GM12865 (cell line): ENCODE measurements at regions not wholly inside any gene's neighbourhood (a gene's known extent, or its start where the extent isn't known, plus 50 kb on each side); places are given as distances from the start of the nearest gene placed in this dataset.

Source experiments
- DNase-seq: peaks from one replicate; pipeline ENCODE4 v3.0.0; 2010; ENCODE audit warnings: low read depth
- H3K4me3 ChIP-seq: 2 replicates; pipeline ENCODE4 v1.5.1; 2011; ENCODE audit warnings: mild to moderate bottlenecking, low read depth, low read length, control low read depth
- TF ChIP-seq, protein P1 (sequence below): IDR thresholded peaks from 2 replicates; pipeline ENCODE4 v1.5.1; 2011; ENCODE audit warnings: low read length, control low read depth, low read depth, inconsistent platforms; ENCODE audit not compliant: insufficient read depth; ENCODE audit errors: missing control alignments

DNA sequence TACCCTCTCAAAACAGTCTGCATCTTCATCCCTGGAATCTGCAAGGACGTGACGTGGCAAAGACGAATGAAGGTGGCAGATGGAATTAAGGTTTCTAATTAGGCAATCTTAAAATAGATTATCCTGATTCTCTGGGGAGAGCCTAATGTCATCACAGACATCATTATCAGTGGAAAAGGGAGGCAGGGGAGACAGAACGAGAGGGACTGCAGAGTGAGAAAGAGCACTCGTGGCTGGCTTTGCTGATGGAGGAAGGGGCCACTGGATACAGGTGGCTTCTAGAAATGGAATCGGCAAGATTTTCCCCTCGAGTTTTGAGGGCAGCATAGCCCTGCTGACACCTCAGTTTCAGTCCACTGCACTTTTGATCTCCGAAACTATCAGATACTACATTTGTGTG, 110.6 kb downstream of the ASMT start:
- TF ChIP-seq, protein P1, sequence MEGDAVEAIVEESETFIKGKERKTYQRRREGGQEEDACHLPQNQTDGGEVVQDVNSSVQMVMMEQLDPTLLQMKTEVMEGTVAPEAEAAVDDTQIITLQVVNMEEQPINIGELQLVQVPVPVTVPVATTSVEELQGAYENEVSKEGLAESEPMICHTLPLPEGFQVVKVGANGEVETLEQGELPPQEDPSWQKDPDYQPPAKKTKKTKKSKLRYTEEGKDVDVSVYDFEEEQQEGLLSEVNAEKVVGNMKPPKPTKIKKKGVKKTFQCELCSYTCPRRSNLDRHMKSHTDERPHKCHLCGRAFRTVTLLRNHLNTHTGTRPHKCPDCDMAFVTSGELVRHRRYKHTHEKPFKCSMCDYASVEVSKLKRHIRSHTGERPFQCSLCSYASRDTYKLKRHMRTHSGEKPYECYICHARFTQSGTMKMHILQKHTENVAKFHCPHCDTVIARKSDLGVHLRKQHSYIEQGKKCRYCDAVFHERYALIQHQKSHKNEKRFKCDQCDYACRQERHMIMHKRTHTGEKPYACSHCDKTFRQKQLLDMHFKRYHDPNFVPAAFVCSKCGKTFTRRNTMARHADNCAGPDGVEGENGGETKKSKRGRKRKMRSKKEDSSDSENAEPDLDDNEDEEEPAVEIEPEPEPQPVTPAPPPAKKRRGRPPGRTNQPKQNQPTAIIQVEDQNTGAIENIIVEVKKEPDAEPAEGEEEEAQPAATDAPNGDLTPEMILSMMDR, result no peak
- DNase-seq, result no peak
- no peak overlapping the region for H3K4me3 ChIP-seq

DNA sequence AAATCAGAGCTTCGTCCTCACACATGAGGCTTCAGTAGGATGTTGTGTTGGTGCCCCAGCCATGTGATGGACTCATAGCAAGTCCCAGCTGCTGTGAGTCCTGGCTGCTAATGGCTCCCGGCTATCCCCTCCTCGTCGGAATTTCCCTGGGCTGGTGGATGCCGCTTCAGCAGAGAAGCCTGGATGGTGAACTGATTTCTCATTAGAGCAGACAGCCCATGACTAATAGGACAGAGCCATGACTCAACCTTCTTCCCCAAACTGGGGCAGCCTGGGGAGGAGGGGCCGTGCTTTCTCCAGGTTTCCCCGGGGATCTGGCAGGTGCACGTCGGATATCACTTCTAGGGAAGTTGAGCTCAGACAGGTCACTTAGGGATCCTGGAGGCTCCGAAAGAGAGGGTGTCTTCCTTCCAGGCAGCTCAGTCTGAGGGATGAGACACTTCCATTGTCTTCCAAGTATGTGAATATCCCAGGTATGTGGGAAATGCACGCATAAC, 112.7 kb downstream of the ASMT start:
- no peak overlapping the region for H3K4me3 ChIP-seq
- no peak for DNase-seq
- TF ChIP-seq, protein P1, result no peak

DNA sequence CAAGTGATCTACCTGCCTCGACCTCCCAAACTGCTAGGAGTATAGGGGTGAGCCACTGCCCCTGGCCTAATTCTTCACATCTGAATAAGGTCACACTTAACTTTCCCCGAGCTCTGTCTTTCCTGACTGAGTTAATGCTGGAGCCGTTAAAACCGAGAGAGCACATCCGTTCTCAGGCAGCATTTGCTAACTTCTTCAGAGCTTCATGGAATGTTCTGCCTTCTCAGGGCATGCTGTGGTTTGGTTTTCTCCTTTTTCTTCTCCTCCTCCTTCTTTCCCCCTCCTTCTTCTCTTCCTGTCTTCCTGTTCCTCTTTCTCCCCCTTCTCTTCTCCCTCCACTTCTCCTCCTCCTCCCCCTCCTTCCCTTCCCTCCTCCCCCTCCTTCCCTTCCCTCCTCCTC, 119.9 kb downstream of the ASMT start:
- no peak overlapping the region for H3K4me3 ChIP-seq
- DNase-seq, result no peak
- TF ChIP-seq, protein P1, result no peak

DNA sequence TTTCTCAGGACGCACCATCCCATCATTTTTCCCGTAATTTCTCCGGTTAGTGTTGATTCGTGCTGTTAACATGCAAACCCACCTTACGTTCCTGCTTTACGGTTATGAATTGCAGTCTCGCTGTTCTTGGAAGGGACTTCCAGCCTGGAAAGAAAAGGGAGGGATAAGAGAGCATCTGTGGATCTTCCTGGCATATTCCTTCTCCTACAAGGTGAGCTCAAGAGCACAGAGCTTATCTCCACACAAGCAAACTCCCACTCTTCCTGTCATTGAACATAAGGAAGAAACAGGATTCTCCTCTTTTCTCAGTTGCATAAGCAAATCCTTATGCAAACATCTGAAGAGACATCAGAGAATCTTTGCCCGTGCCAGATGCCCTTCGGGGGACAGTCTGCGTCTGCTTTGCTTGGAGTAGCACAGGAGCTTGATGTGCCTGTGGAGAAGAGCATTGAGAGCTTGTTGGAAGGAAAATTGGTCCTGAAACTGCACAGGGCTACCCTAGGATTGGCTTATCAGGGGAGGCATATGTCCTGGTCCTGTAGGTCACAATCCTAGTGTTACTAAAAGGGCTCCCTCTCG, 127.0 kb downstream of the ASMT start:
- H3K4me3 ChIP-seq, result no peak overlapping the region
- no peak for DNase-seq
- TF ChIP-seq, protein P1, result no peak

DNA sequence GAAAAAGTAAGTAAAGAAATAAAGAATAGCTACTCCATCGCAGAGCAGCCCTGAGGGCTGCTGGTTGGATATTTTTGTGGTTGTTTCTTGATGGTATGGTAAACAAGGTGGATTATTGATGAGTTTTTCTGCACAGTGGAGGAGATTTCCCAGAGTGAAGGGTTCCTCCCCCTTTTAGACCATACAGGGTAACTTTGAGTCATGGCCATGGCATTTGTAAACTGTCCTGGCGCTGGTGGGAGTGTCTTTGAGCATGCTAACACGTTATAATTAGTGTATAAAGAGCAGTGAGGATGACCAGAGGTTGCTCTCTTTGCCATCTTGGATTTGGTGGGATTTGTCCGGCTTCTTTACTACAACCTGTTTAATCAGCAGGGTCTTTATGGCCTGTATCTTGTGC, 128.2 kb downstream of the ASMT start:
- no peak overlapping the region for H3K4me3 ChIP-seq
- DNase-seq, result no peak
- TF ChIP-seq, protein P1, result no peak

DNA sequence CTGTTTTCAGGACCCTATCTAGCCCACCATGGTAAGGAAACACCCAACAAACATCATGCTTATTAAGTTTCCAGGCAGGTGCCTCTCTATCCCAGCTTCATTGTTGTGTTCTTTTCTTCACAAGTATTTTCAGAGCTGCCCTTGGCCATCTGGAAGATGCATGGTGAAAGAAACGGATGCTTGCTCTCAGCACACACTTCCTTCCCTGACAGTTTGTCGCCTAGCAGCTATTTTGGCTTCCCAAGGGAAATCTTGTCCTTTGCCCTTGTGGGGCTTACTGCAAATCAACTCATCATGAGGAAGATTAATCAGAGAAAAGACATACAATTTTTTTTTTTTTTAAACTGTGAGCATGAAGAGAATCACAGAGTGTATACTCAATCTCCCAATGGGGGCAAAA, 128.8 kb downstream of the ASMT start:
- DNase-seq, result no peak
- H3K4me3 ChIP-seq, result no peak overlapping the region
- TF ChIP-seq, protein P1, result no peak

DNA sequence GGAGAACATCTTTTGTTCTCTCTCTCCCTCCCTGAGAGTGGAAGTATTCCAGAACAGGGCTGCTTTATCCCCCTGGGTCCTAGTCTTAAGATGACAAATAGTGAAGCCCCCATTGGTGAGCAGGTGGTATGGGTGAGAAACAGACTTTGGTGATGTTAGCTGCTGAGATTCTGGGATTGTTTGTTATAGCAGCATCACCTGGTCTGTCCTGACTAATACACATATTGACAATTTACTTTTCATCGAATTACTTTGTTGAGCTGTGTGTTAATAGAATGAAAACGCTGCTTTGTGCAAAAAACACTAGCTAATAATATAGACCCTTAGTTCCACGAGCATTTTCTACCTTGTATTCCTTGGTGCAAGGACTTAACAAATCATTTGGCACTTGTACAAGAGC, 133.5 kb downstream of the ASMT start:
- TF ChIP-seq, protein P1, result no peak
- H3K4me3 ChIP-seq, result no peak overlapping the region
- DNase-seq, result no peak
